Neural cell (in vitro differentiated cells): ENCODE measurements at regions not wholly inside any gene's neighbourhood (a gene's known extent, or its start where the extent isn't known, plus 50 kb on each side); places are given as distances from the start of the nearest gene placed in this dataset.

Experiments used
- CTCF ChIP-seq: fragments of 450-650 bp; IDR thresholded peaks from 2 replicates; pipeline ENCODE4 v1.5.1; 2014; ENCODE audit warnings: antibody characterized with exemption, mild to moderate bottlenecking, moderate library complexity; ENCODE audit not compliant: poor library complexity, severe bottlenecking
- EP300 ChIP-seq: fragments of 450-650 bp; conservative IDR thresholded peaks from 2 replicates; pipeline ENCODE4 v1.6.1; 2014; ENCODE audit warnings: antibody characterized with exemption, mild to moderate bottlenecking, moderate library complexity; ENCODE audit not compliant: poor library complexity, severe bottlenecking
- EZH2 ChIP-seq: fragments of 200-600, 300-800 bp; shearing (Covaris generic), sonication (generic); IDR thresholded peaks from 2 replicates; pipeline ENCODE4 v1.6.1; 2014; ENCODE audit warnings: antibody characterized with exemption, low read length, borderline replicate concordance, mild to moderate bottlenecking; ENCODE audit not compliant: insufficient read depth, poor library complexity, severe bottlenecking
- POLR2AphosphoS5 ChIP-seq: IDR thresholded peaks from 2 replicates; pipeline ENCODE4 v1.6.1; 2012
- REST ChIP-seq: IDR thresholded peaks from 2 replicates; pipeline ENCODE4 v1.6.1; 2012; ENCODE audit warnings: borderline replicate concordance
- TAF1 ChIP-seq: IDR thresholded peaks from 2 replicates; pipeline ENCODE4 v1.6.1; 2012; ENCODE audit warnings: low read depth

- TF ChIP-seq EZH2 = no peak
- TF ChIP-seq CTCF = no peak
- no peak for TF ChIP-seq TAF1
- no peak for TF ChIP-seq POLR2AphosphoS5
- TF ChIP-seq EP300 = no peak
- no peak for TF ChIP-seq REST
Measured at GRCh38 chr18:23332356-23332755, 120.7 kb upstream of the RIOK3 start.
